Omental fat pad (tissue), 3 donors: ENCODE measurements at regions not wholly inside any gene's neighbourhood (a gene's known extent, or its start where the extent isn't known, plus 50 kb on each side); places are given as distances from the start of the nearest gene placed in this dataset.
"Not testable (repeated sequence)": the region's sequence is repeated elsewhere in the genome, so short reads cannot be mapped to it uniquely, and the experiment has no call there.

Experiments
- ATAC-seq: fragments of 150-250 bp; one replicate; pipeline ENCODE4 v1.9.1; 2016; ENCODE audit warnings: mild to moderate bottlenecking, moderate library complexity; ENCODE audit not compliant: low FRiP score
- DNase-seq: peaks from one replicate; pipeline ENCODE4 v3.0.0-alpha.2; 2019; ENCODE audit warnings: low spot score
- TF ChIP-seq, protein P1 (sequence below), 3 donors: fragments of 450-650 bp; IDR thresholded peaks; one replicate each; pipeline ENCODE4 v1.5.1; 2016 to 2017; ENCODE audit warnings: antibody characterized with exemption in 3 of 3, mild to moderate bottlenecking in 3 of 3, moderate library complexity in 2 of 3

GRCh38 chr12:67086116-67086515 lies 183.0 kb upstream of the CAND1 start:
- TF ChIP-seq, protein P1, sequence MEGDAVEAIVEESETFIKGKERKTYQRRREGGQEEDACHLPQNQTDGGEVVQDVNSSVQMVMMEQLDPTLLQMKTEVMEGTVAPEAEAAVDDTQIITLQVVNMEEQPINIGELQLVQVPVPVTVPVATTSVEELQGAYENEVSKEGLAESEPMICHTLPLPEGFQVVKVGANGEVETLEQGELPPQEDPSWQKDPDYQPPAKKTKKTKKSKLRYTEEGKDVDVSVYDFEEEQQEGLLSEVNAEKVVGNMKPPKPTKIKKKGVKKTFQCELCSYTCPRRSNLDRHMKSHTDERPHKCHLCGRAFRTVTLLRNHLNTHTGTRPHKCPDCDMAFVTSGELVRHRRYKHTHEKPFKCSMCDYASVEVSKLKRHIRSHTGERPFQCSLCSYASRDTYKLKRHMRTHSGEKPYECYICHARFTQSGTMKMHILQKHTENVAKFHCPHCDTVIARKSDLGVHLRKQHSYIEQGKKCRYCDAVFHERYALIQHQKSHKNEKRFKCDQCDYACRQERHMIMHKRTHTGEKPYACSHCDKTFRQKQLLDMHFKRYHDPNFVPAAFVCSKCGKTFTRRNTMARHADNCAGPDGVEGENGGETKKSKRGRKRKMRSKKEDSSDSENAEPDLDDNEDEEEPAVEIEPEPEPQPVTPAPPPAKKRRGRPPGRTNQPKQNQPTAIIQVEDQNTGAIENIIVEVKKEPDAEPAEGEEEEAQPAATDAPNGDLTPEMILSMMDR (IDR thresholded peaks at IDR 0.05) = no peak
- DNase-seq = no peak
- ATAC-seq = no peak

GRCh38 chr12:67088401-67089118 lies 180.6 kb upstream of the CAND1 start:
- no peak for DNase-seq
- TF ChIP-seq, protein P1 (IDR thresholded peaks at IDR 0.05) = no peak
- no peak for ATAC-seq

DNA sequence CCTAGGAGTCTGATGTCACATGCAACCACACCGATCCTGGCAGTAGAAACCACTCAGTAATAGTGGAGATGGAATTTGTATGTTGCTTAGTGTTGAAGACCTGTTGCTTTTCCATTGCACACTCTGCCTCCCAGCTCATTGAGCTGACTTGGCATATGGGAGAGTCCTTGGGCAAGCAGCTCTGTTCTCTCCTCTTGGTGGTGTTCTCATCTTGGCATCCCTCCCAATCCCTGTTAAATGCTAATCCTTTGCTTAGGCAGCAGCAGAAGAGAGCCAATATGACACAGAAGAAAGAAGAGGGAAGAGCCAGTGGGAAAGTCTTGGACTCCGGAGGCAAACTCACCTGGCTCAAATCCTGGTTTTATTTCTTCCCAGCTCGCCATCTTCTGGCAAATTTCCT lies 178.0 kb upstream of the CAND1 start:
- TF ChIP-seq, protein P1 (IDR thresholded peaks at IDR 0.05) = no peak
- no peak for DNase-seq
- ATAC-seq = peak; percentile 54

DNA sequence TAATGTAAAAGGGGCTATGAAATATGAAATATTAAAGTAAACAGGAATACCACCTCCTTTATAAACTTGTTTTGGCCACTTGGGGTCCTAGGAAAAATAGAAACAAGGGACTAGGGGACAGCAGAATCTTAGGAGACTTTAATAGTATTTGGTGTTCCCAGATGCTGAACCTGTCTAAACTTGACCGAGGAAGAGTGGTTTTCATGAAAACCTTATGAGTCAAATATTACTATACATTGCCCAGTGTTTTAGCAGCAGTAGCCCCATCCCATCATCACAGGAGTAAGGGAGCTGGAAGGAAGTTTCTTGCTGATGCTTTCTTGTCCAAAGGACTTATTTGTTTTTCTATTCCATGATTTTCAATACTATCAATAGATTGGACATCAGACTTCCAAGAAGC lies 177.5 kb upstream of the CAND1 start:
- ATAC-seq (no peak), DNase-seq (no peak)
- TF ChIP-seq, protein P1 (IDR thresholded peaks at IDR 0.05) = no peak

GRCh38 chr12:67092934-67093333 lies 176.2 kb upstream of the CAND1 start:
- not testable (repeated sequence) for DNase-seq, ATAC-seq

- peak; percentile 93 for ATAC-seq
- DNase-seq = no peak
- TF ChIP-seq, protein P1 (IDR thresholded peaks at IDR 0.05) = no peak
These were observed 172.4 kb upstream of the CAND1 start for GRCh38 chr12:67096533-67097318.

- DNase-seq (no peak), ATAC-seq (no peak)
- TF ChIP-seq, protein P1 (IDR thresholded peaks at IDR 0.05) = no peak
These were observed 169.3 kb upstream of the CAND1 start for GRCh38 chr12:67099858-67100257.
